Bronchial epithelial cell (primary cell): ENCODE measurements at regions not wholly inside any gene's neighbourhood (a gene's known extent, or its start where the extent isn't known, plus 50 kb on each side); places are given as distances from the start of the nearest gene placed in this dataset.

Source experiments
- DNase-seq: peaks from one replicate; pipeline ENCODE4 v3.0.0-alpha.2; 2010; ENCODE audit warnings: low read depth
- FAIRE-seq: peaks from 2 replicates; lab custom pipeline; 2011; peaks lifted over from hg19 to GRCh38; lab: Jason Lieb, UNC
- H3K27me3 ChIP-seq: 2 replicates; pipeline ENCODE4 v1.5.1; 2011; ENCODE audit warnings: low read length; ENCODE audit not compliant: control insufficient read depth, insufficient read depth
- H3K36me3 ChIP-seq: 2 replicates; pipeline ENCODE4 v1.5.1; 2011; ENCODE audit warnings: low read length; ENCODE audit not compliant: control insufficient read depth, insufficient read depth
- H3K4me3 ChIP-seq: 2 replicates; pipeline ENCODE4 v1.5.1; 2011; ENCODE audit warnings: mild to moderate bottlenecking, low read depth, low read length, control low read depth
- TF ChIP-seq, protein P1 (sequence below): IDR thresholded peaks from 2 replicates; pipeline ENCODE4 v1.5.1; 2011; ENCODE audit warnings: mild to moderate bottlenecking, moderate library complexity, low read length, control low read depth, inconsistent platforms; ENCODE audit not compliant: insufficient read depth, severe bottlenecking

DNA sequence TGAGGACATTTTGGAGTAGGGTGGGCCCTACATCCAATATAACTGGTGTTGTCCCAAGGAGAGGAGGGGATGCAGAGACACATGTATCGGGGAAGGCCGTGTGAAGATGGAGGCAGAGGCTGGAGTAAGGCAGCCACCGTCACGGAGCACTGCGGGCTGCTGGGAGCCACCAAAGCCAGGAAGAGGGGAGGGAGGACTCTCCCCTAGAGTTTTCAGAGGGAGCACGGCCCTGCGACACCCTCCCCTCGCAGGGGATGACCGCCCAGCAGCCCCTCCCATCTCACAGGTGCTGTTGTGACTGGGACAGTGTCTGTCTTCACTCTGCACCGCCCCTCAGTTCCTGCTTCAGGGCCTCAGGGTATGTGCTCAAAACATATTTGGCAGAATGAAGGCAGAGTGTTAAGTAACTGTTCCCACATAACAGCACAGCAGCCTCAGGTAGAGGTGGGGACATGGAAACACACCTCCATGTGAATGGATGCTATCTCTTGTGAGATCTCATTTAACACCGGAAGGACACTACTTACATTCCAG, 82.2 kb downstream of the RBFOX3 start:
- TF ChIP-seq, protein P1, sequence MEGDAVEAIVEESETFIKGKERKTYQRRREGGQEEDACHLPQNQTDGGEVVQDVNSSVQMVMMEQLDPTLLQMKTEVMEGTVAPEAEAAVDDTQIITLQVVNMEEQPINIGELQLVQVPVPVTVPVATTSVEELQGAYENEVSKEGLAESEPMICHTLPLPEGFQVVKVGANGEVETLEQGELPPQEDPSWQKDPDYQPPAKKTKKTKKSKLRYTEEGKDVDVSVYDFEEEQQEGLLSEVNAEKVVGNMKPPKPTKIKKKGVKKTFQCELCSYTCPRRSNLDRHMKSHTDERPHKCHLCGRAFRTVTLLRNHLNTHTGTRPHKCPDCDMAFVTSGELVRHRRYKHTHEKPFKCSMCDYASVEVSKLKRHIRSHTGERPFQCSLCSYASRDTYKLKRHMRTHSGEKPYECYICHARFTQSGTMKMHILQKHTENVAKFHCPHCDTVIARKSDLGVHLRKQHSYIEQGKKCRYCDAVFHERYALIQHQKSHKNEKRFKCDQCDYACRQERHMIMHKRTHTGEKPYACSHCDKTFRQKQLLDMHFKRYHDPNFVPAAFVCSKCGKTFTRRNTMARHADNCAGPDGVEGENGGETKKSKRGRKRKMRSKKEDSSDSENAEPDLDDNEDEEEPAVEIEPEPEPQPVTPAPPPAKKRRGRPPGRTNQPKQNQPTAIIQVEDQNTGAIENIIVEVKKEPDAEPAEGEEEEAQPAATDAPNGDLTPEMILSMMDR = no peak
- no peak for DNase-seq
- H3K4me3 ChIP-seq = no peak overlapping the region
- no peaks in the 10 kb centered on the region for H3K27me3 ChIP-seq
- no peaks in the 10 kb centered on the region for H3K36me3 ChIP-seq
- peak; percentile 43 for FAIRE-seq

DNA sequence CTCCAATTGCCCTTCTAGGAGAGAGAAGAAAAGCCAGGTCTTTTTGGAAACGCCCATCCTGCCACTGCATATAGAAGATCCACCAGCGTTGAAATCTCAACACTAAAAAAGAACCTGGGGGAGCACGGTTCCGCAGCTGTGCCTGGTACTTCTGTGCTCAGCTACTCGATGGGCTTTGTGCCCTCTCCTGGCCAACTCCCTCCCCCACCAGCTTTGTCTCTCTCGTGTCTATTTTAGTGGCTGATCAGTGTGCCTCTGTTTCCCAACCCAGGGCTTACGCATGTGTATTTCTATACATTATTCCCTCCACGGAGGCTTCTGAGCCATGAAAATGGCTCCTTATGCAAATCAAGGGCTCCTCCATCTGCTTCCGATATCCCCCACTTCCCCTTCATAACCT, 83.5 kb downstream of the RBFOX3 start:
- TF ChIP-seq, protein P1 = no peak
- FAIRE-seq (no peak), DNase-seq (no peak)
- H3K4me3 ChIP-seq = no peak overlapping the region
- H3K27me3 ChIP-seq = no peaks in the 10 kb centered on the region
- no peaks in the 10 kb centered on the region for H3K36me3 ChIP-seq

DNA sequence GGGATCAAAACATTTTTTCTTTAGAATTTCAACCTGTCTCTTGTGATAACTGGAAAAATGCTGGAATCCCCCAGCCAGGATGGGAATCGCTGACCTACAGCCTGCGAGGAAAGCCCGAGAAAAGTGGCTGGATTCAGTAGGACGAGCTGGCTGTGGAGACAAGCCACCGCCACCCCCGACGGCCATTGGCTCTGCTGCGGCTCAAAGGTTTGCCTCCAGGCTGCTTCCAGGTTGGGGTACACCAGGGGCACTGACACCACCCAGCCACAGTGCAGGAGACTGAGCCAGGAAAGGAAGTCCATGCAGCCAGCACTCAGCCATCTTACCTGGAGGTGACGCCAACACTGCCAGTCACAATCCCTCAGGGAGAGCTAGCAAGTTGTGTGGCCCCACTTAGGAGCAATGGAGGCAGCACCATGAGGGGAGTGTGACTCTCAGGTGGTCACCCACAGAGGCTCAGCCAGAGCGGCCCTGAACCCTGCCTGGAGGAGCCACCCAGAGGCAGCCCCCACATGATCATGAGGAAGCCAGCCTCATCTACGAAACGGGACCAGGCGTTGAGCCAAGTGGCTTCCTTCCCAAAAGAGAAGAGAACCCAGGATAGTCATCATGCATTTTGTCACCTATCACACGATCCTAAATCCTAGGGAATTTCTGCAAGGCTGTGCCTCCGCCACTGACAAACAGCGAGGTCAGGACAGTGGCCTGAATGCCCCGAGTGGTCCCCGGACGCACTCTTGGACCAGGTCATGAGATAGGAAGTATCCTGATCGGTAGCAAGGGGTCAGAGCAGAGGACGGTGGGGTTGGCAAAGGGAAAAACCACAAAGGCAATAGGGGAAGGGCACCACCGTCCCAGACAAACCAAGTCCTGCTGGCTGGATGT, 84.8 kb downstream of the RBFOX3 start:
- TF ChIP-seq, protein P1 = no peak
- H3K4me3 ChIP-seq = no peak overlapping the region
- no peaks in the 10 kb centered on the region for H3K27me3 ChIP-seq
- H3K36me3 ChIP-seq = no peaks in the 10 kb centered on the region
- DNase-seq (no peak), FAIRE-seq (no peak)

DNA sequence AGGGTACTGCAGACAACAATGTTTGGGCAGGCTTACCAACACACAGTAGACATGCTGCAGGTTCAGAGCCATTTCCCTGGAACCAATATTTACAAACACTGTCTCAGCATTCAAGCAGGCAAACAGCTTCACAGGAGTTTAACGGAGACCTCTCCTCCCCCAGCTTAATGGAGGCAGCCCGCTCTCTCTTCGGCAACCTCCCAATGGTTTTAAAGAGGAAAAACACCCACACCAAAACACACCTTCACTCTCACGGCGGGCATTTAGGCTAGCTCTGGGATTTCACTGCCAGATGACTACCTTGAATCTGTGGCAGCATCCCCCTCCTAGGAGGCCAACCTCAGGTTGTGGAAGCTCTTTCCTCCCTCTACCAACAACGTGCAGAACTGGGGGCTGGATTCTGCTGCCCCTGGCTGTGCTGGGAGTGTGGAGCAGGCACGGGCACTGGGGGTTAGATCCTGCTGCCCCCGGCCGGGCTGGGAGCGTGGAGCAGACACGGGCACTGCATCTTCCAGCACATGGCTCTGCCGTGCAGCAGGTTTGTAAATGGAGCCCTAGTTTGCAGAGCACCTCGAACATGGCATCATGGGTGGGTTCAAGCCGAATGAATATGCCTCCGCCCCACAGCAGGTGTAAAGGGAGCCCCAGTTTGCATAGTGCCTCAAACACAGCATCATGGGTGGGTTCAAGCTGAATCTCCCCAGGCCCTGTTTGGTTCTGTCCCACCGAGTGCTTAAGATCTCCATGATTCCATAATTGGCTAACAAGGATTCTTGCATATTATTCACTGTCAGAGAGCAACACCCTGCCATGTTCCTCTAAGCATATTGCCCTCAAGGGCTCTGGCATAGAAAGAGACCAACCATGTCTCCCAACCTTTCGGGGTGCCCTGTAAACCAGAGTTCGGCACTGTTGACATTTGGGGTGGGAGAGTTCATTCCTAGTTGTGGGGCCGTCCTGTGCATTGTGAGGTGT, 86.4 kb downstream of the RBFOX3 start:
- DNase-seq = no peak
- TF ChIP-seq, protein P1 = no peak
- FAIRE-seq = no peak
- Histone ChIP-seq H3K27me3 (no peaks in the 10 kb centered on the region), H3K4me3 (no peak overlapping the region), H3K36me3 (no peaks in the 10 kb centered on the region)

DNA sequence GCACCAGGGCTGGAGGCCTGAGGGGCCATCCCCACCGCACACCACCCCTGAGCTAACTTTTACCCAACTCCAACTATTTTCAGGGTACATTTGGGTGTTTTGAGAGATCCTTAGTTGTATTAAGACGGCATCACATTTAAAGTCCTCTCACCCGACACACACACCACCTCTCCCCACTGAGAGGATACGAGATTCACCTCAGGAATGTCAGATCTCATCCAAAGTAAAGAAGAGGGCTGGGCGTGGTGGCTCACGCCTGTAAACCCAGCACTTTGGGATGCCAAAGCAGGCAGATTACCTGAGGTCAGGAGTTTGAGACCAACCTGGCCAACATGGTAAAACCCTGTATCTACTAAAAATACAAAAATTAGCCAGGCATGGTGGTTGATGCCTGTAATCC, 88.4 kb downstream of the RBFOX3 start:
- no peaks in the 10 kb centered on the region for H3K36me3 ChIP-seq
- no peak for DNase-seq
- no peak for FAIRE-seq
- H3K4me3 ChIP-seq = no peak overlapping the region
- H3K27me3 ChIP-seq = no peaks in the 10 kb centered on the region
- TF ChIP-seq, protein P1 = no peak
